AG09319 (cell line): ENCODE measurements at regions not wholly inside any gene's neighbourhood (a gene's known extent, or its start where the extent isn't known, plus 50 kb on each side); places are given as distances from the start of the nearest gene placed in this dataset.

ENCODE experiments used
- DNase-seq: peaks from one replicate; pipeline ENCODE4 v3.0.0-alpha.2; 2010; ENCODE audit warnings: low read depth; ENCODE audit errors: extremely low read depth
- TF ChIP-seq, protein P1 (sequence below): IDR thresholded peaks from 2 replicates; pipeline ENCODE4 v1.5.1; 2011; ENCODE audit warnings: low read depth, mild to moderate bottlenecking, inconsistent platforms, low read length, moderate library complexity

DNA sequence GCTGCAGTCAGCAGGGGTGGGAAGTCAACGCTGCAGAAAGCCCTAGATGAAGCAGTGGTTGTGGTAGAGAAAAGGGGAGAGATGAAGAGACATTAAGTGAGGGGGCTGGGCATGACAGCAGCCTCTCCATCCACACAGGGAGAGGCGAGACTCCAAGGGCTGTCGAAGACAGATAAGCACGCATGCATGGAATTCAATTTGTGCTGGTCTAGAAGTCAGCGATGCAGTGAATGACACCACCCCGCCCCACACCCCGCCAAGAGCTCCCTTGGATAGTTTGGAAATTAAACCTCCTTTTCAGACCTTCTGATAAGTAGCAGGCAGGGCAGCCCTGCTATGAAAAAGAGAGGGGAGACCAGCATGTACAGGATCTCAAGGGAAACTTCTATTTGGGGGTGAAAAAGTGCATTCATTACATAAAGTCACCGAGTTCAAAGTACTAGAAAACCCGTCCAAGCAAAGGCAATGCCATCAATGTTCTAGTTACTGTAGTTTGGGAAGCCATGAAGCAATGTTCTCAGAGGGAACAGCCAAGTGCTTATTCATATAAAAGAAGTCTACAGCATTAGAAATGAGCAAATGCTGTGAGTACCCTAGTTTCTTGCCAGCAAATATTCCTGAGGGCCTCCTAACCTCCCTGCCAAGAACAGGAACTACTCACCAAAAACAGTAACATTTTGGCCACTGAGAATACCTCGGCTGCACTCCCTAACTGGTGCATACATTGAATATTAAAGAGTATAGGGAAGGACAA lies 152.3 kb upstream of the ANXA10 start:
- TF ChIP-seq, protein P1, sequence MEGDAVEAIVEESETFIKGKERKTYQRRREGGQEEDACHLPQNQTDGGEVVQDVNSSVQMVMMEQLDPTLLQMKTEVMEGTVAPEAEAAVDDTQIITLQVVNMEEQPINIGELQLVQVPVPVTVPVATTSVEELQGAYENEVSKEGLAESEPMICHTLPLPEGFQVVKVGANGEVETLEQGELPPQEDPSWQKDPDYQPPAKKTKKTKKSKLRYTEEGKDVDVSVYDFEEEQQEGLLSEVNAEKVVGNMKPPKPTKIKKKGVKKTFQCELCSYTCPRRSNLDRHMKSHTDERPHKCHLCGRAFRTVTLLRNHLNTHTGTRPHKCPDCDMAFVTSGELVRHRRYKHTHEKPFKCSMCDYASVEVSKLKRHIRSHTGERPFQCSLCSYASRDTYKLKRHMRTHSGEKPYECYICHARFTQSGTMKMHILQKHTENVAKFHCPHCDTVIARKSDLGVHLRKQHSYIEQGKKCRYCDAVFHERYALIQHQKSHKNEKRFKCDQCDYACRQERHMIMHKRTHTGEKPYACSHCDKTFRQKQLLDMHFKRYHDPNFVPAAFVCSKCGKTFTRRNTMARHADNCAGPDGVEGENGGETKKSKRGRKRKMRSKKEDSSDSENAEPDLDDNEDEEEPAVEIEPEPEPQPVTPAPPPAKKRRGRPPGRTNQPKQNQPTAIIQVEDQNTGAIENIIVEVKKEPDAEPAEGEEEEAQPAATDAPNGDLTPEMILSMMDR: no peak

GRCh38 chr4:167943872-167944505 lies 148.3 kb upstream of the ANXA10 start:
- TF ChIP-seq, protein P1: no peak
- no peak for DNase-seq

More for the DNA sequence above, 152.3 kb upstream of the ANXA10 start:
- DNase-seq: no peak

DNA sequence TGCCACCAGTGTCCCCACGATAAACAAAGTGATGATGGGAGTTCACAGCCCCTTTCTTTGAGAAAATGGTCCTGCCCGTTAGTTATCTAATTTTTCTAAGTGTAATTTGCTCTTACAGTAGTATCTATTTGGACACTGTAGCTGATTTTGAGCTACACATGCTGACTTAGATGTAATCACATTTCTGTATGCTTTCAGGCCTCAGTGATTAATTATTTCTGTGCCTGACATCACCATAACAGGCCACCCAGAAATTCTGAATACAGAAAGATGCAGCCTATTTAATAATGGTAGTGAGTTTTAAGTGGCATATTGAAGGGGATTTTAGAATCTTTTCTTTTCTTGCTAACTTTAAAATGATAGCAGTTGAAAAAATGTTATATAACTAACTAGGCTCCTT lies 147.6 kb upstream of the ANXA10 start:
- DNase-seq: no peak
- TF ChIP-seq, protein P1: no peak

DNA sequence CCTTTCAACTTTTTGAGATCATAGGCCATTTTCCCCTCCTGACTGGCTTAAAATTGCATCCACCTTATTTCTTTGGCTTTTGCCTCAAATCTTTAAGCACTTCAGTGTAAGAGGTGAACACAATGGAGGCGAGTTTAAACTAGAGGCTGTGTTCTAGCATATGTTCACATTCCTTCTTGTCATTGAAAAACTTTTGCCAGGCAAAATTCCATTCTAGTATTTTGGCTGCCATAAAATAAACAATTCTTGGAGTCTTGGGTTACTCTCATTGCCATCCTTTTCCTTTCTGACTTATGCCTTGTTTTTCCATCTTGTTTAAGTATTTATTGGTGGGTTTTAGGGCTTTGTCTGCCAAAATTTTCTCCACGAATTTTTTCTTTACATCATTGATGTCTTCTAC lies 137.3 kb upstream of the ANXA10 start:
- DNase-seq: no peak
- TF ChIP-seq, protein P1: no peak

GRCh38 chr4:167956676-167957075 lies 135.7 kb upstream of the ANXA10 start:
- TF ChIP-seq, protein P1: no peak
- DNase-seq: no peak

- DNase-seq: no peak
- TF ChIP-seq, protein P1: no peak
Observed at GRCh38 chr4:167964766-167965373, 127.5 kb upstream of the ANXA10 start.

DNA sequence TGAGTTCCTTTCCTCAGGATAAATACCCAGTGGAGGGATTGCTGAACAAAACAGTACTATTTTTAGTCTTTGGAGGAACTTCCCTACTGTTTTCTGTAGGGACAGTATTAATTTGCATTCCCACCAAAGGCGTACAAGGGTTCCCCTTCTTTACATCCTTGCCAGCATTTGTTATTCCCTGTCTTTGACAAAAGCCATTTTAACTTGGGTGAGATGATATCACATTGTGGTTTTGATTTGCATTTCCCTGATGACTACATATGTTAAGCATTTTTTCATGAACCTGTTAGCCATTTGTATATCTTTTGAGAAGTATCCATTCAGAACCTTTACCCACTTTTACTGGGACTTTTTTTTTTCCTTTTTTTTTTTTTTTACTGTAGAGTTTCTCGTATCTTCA lies 126.2 kb upstream of the ANXA10 start:
- TF ChIP-seq, protein P1: no peak
- DNase-seq: no peak
